WTC11 (cell line): ENCODE measurements at regions not wholly inside any gene's neighbourhood (a gene's known extent, or its start where the extent isn't known, plus 50 kb on each side); places are given as distances from the start of the nearest gene placed in this dataset.

Experiments used
- ATAC-seq: fragments of 200-7000 bp; cut with Tn5 transposase; 2 replicates; pipeline ENCODE4 v1.10.0; 2021; ENCODE audit warnings: mild to moderate bottlenecking, moderate library complexity
- CTCF ChIA-PET: fragments of 300-600 bp; sonication (Branson Sonifier 250); formaldehyde crosslinking; loops from one replicate; lab custom pipeline; 2021; ENCODE audit warnings: antibody characterized with exemption; lab: Charles Lee
- POLR2A ChIA-PET: fragments of 350-600 bp; sonication (Branson Sonifier 250); formaldehyde crosslinking; loops from one replicate; lab custom pipeline; 2021; ENCODE audit warnings: antibody characterized with exemption; lab: Charles Lee
- DNase-seq: peaks from one replicate; pipeline ENCODE4 v3.0.0; 2021; ENCODE audit warnings: low spot score
- H3K27ac Mint-ChIP-seq: 2 replicates; pipeline ENCODE4 v1.8.0; 2021; ENCODE audit warnings: mixed read lengths
- H3K27me3 Mint-ChIP-seq: 2 replicates; pipeline ENCODE4 v1.8.0; 2021; ENCODE audit warnings: low read depth, mild to moderate bottlenecking, moderate library complexity, mixed read lengths
- H3K36me3 Mint-ChIP-seq: 2 replicates; pipeline ENCODE4 v1.8.0; 2021; ENCODE audit warnings: mixed read lengths
- H3K4me1 Mint-ChIP-seq: 2 replicates; pipeline ENCODE4 v1.8.0; 2022; ENCODE audit warnings: mixed read lengths
- H3K4me3 Mint-ChIP-seq: 2 replicates; pipeline ENCODE4 v1.8.0; 2021; ENCODE audit warnings: mild to moderate bottlenecking, moderate library complexity, mixed read lengths
- H3K9me3 Mint-ChIP-seq: 2 replicates; pipeline ENCODE4 v1.8.0; 2021; ENCODE audit warnings: mixed read lengths
- AR ChIP-seq: fragments of 250-450 bp; sonication (Bioruptor Pico); IDR thresholded peaks from 2 replicates; pipeline ENCODE4 v1.9.0; 2021; ENCODE audit warnings: mild to moderate bottlenecking
- ATF6 ChIP-seq: sonication (generic); formaldehyde crosslinking; IDR thresholded peaks from 2 replicates; pipeline ENCODE4 v1.8.1; 2023; ENCODE audit warnings: mild to moderate bottlenecking, missing genetic modification reagents
- EMX1 ChIP-seq: fragments of 250-450 bp; sonication (Bioruptor Pico); IDR thresholded peaks from 2 replicates; pipeline ENCODE4 v1.8.0; 2021; ENCODE audit warnings: mild to moderate bottlenecking
- FOXJ3 ChIP-seq: sonication (generic); formaldehyde crosslinking; IDR thresholded peaks from 2 replicates; pipeline ENCODE4 v1.9.0; 2021; ENCODE audit warnings: missing genetic modification reagents, mild to moderate bottlenecking, borderline replicate concordance
- JUN ChIP-seq: sonication (generic); formaldehyde crosslinking; IDR thresholded peaks from 2 replicates; pipeline ENCODE4 v1.8.0; 2023; ENCODE audit warnings: mild to moderate bottlenecking, missing genetic modification reagents
- MAX ChIP-seq: sonication (generic); formaldehyde crosslinking; IDR thresholded peaks from 2 replicates; pipeline ENCODE4 v1.8.0; 2022; ENCODE audit warnings: mild to moderate bottlenecking, missing genetic modification reagents
- MYBL2 ChIP-seq: sonication (generic); formaldehyde crosslinking; IDR thresholded peaks from 2 replicates; pipeline ENCODE4 v1.8.1; 2023; ENCODE audit warnings: mild to moderate bottlenecking, moderate library complexity, missing genetic modification reagents
- NFYB ChIP-seq: sonication (generic); formaldehyde crosslinking; conservative IDR thresholded peaks from 2 replicates; pipeline ENCODE4 v1.8.0; 2022; ENCODE audit warnings: low read depth, missing genetic modification reagents
- OVOL2 ChIP-seq: fragments of 250-450 bp; sonication (Bioruptor Pico); IDR thresholded peaks from 2 replicates; pipeline ENCODE4 v1.9.0; 2021; ENCODE audit warnings: mild to moderate bottlenecking, borderline replicate concordance
- RELA ChIP-seq: sonication (generic); formaldehyde crosslinking; IDR thresholded peaks from 2 replicates; pipeline ENCODE4 v1.8.1; 2022; ENCODE audit warnings: missing genetic modification reagents, mild to moderate bottlenecking, borderline replicate concordance
- RORB ChIP-seq: fragments of 250-450 bp; sonication (Bioruptor Pico); IDR thresholded peaks from 2 replicates; pipeline ENCODE4 v1.9.0; 2021; ENCODE audit warnings: mild to moderate bottlenecking
- SMAD3 ChIP-seq: sonication (generic); formaldehyde crosslinking; IDR thresholded peaks from 2 replicates; pipeline ENCODE4 v1.8.0; 2022; ENCODE audit warnings: missing genetic modification reagents, mild to moderate bottlenecking, borderline replicate concordance
- TCF7 ChIP-seq: sonication (generic); formaldehyde crosslinking; IDR thresholded peaks from 2 replicates; pipeline ENCODE4 v1.8.0; 2022; ENCODE audit warnings: mild to moderate bottlenecking, low read depth, missing genetic modification reagents, moderate library complexity
- USF2 ChIP-seq: sonication (generic); formaldehyde crosslinking; IDR thresholded peaks from 2 replicates; pipeline ENCODE4 v1.8.1; 2023; ENCODE audit warnings: mild to moderate bottlenecking, missing genetic modification reagents, moderate library complexity
- ZNF138 ChIP-seq: sonication (generic); formaldehyde crosslinking; conservative IDR thresholded peaks from 2 replicates; pipeline ENCODE4 v1.8.1; 2022; ENCODE audit warnings: mild to moderate bottlenecking, moderate library complexity, missing genetic modification reagents
- ZNF232 ChIP-seq: sonication (generic); formaldehyde crosslinking; IDR thresholded peaks from 2 replicates; pipeline ENCODE4 v1.8.0; 2022; ENCODE audit warnings: mild to moderate bottlenecking, missing genetic modification reagents
- ZNF263 ChIP-seq: sonication (generic); formaldehyde crosslinking; IDR thresholded peaks from 2 replicates; pipeline ENCODE4 v1.8.1; 2022; ENCODE audit warnings: low read depth, mild to moderate bottlenecking, moderate library complexity, missing genetic modification reagents
- ZNF317 ChIP-seq: sonication (generic); formaldehyde crosslinking; IDR thresholded peaks from 2 replicates; pipeline ENCODE4 v1.8.1; 2023; ENCODE audit warnings: low read depth, mild to moderate bottlenecking, moderate library complexity, missing genetic modification reagents, borderline replicate concordance
- ZNF671 ChIP-seq: fragments of 250-450 bp; sonication (Bioruptor Pico); IDR thresholded peaks from 2 replicates; pipeline ENCODE4 v1.8.0; 2021; ENCODE audit warnings: mild to moderate bottlenecking
- TF ChIP-seq, protein P1 (sequence below): sonication (generic); formaldehyde crosslinking; IDR thresholded peaks from 2 replicates; pipeline ENCODE4 v1.8.1; 2023; ENCODE audit warnings: mild to moderate bottlenecking, missing genetic modification reagents, moderate library complexity
- TF ChIP-seq, protein P2 (sequence below): sonication (generic); formaldehyde crosslinking; IDR thresholded peaks from 2 replicates; pipeline ENCODE4 v1.8.1; 2023; ENCODE audit warnings: mild to moderate bottlenecking, missing genetic modification reagents
- TF ChIP-seq, protein P3 (sequence below): sonication (generic); formaldehyde crosslinking; IDR thresholded peaks from 2 replicates; pipeline ENCODE4 v1.8.1; 2022; ENCODE audit warnings: missing genetic modification reagents, borderline replicate concordance

DNA sequence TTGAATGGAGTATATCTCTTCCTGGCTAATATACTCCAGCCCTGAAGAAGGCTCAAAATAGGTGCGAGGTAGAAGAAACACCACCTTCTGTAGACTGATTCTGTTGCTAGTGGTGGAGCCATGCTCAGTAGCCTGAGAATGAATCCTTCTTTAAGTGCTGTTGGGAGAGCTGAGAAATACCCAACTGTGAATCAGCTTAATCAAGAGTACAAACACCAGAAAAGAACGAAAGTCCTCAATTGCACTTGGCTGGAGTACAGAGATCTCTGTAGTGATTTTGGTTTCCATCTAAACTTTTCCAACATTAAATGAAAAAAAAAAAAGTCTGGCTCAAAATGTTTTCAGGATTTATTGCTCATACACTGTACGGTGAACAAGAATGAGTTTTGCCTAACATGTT is 619.1 kb downstream of the METTL15 start:
- no peaks in the 10 kb centered on the region for H3K27me3 Mint-ChIP-seq
- H3K9me3 Mint-ChIP-seq = peaks cover 5% of the 10 kb centered on the region
- H3K4me1 Mint-ChIP-seq = peaks cover 26% of the 10 kb centered on the region
- POLR2A ChIA-PET = no interaction called here
- ATAC-seq = no peak
- H3K27ac Mint-ChIP-seq = no peak overlapping the region
- TF ChIP-seq ZNF232 (CRISPR knock-in tag) (no peak), MYBL2 (CRISPR knock-in tag) (no peak), RELA (CRISPR knock-in tag) (no peak), TCF7 (CRISPR knock-in tag) (no peak), AR (CRISPR knock-in tag) (no peak), OVOL2 (CRISPR knock-in tag) (no peak), ZNF317 (no peak)
- TF ChIP-seq, protein P1, sequence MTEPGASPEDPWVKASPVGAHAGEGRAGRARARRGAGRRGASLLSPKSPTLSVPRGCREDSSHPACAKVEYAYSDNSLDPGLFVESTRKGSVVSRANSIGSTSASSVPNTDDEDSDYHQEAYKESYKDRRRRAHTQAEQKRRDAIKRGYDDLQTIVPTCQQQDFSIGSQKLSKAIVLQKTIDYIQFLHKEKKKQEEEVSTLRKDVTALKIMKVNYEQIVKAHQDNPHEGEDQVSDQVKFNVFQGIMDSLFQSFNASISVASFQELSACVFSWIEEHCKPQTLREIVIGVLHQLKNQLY (CRISPR knock-in tag) = no peak
- no peak for DNase-seq
- CTCF ChIA-PET = no interaction called here
- no peak overlapping the region for H3K4me3 Mint-ChIP-seq
- H3K36me3 Mint-ChIP-seq = no peaks in the 10 kb centered on the region

- DNase-seq = no peak
- H3K27me3 Mint-ChIP-seq = no peaks in the 10 kb centered on the region
- CTCF ChIA-PET = no interaction called here
- TF ChIP-seq USF2 (CRISPR knock-in tag) = no peak
- TF ChIP-seq FOXJ3 (CRISPR knock-in tag) = no peak
- no peak for TF ChIP-seq EMX1
- TF ChIP-seq SMAD3 (CRISPR knock-in tag) = no peak
- TF ChIP-seq RORB = no peak
- TF ChIP-seq, protein P2, sequence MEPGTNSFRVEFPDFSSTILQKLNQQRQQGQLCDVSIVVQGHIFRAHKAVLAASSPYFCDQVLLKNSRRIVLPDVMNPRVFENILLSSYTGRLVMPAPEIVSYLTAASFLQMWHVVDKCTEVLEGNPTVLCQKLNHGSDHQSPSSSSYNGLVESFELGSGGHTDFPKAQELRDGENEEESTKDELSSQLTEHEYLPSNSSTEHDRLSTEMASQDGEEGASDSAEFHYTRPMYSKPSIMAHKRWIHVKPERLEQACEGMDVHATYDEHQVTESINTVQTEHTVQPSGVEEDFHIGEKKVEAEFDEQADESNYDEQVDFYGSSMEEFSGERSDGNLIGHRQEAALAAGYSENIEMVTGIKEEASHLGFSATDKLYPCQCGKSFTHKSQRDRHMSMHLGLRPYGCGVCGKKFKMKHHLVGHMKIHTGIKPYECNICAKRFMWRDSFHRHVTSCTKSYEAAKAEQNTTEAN (CRISPR knock-in tag) = no peak
- TF ChIP-seq ZNF232 (CRISPR knock-in tag) = no peak
- TF ChIP-seq ZNF138 (CRISPR knock-in tag) = no peak
- no peak for TF ChIP-seq ZNF671 (CRISPR knock-in tag)
- TF ChIP-seq NFYB (CRISPR knock-in tag) = no peak
- TF ChIP-seq ATF6 = no peak
- TF ChIP-seq, protein P3, sequence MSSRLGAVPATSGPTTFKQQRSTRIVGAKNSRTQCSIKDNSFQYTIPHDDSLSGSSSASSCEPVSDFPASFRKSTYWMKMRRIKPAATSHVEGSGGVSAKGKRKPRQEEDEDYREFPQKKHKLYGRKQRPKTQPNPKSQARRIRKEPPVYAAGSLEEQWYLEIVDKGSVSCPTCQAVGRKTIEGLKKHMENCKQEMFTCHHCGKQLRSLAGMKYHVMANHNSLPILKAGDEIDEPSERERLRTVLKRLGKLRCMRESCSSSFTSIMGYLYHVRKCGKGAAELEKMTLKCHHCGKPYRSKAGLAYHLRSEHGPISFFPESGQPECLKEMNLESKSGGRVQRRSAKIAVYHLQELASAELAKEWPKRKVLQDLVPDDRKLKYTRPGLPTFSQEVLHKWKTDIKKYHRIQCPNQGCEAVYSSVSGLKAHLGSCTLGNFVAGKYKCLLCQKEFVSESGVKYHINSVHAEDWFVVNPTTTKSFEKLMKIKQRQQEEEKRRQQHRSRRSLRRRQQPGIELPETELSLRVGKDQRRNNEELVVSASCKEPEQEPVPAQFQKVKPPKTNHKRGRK (CRISPR knock-in tag) = no peak
- TF ChIP-seq MAX (CRISPR knock-in tag) = no peak
- TF ChIP-seq ZNF263 (CRISPR knock-in tag) = no peak
- no peak for TF ChIP-seq JUN
- TF ChIP-seq, all 79 proteins: peak for 0
- Mint-ChIP-seq H3K4me3 (no peak overlapping the region), H3K36me3 (no peaks in the 10 kb centered on the region), H3K4me1 (peaks cover 18% of the 10 kb centered on the region), H3K9me3 (peaks cover 5% of the 10 kb centered on the region), H3K27ac (no peak overlapping the region)
- ATAC-seq = no peak
- POLR2A ChIA-PET = interaction anchor here (0.6 kb wide), 1 partner anchor 435 kb away, joined by 8 read pairs; no protein-coding TSS in a partner anchor
Observed at GRCh38 chr11:28726432-28726831, 618.2 kb downstream of the METTL15 start.
